ENCODE measurements at regions not wholly inside any gene's neighbourhood (a gene's known extent, or its start where the extent isn't known, plus 50 kb on each side); places are given as distances from the start of the nearest gene placed in this dataset.

DNA sequence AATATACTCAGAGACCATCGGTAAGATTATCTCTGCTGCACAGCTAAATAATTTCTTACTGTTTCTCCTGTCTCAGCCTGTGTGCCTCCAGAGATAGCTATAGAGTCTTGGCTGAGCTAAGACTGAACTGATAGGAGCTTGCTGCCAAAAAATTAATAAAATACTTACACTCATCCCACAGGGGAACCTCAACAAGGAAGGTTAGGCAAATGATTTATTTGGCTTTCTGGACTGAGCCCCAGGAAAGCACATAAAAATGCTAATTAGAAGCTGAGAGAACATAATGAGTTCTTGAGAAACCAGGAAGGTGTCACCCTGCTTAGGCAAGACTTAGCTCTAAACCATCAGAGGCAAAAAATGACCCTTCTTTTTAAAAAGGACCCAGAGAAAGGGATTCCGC lies 534.5 kb downstream of the TNS3 start:
- no peaks in the 10 kb centered on the region for H3K79me2 ChIP-seq (replicated peaks; ENCODE audit: insufficient read depth)
- peak overlapping the region; percentile 29; the same call in 1 of the 2 replicates for H2AFZ ChIP-seq
- H3K36me3 ChIP-seq (ENCODE audit: insufficient read depth) = no peaks in the 10 kb centered on the region
- H3K4me2 ChIP-seq = no peak overlapping the region
- no peak overlapping the region for H3K4me3 ChIP-seq
- no peak for DNase-seq (ENCODE audit: low spot score)
- H3K9me2 ChIP-seq (ENCODE audit: insufficient read depth) = 0 out of 2 replicates have a peak, but pooled peaks cover 2% of the 10 kb centered on the region
- Mint-ChIP-seq H3K27me3 (ENCODE audit: insufficient read depth, low read depth, poor library complexity) (peaks cover 1% of the 10 kb centered on the region), H3K27ac (no peak overlapping the region), H3K9me3 (no peaks in the 10 kb centered on the region), H3K36me3 (ENCODE audit: low read depth) (no peaks in the 10 kb centered on the region), H3K4me1 (peaks cover 13% of the 10 kb centered on the region; the same call in 2 of the 3 replicates), H3K4me3 (no peak overlapping the region)
- 0 out of 2 replicates have a peak, but pooled peaks cover 3% of the 10 kb centered on the region for H3K4me1 ChIP-seq (ENCODE audit: insufficient read depth)
- H3K27me3 ChIP-seq (ENCODE audit: insufficient read depth) = no peaks in the 10 kb centered on the region
- H4K20me1 ChIP-seq (replicated peaks; ENCODE audit: insufficient read depth) = no peaks in the 10 kb centered on the region
- TF ChIP-seq JUNB (IDR thresholded peaks at IDR 0.05; ENCODE audit: unreplicated experiment) = no peak
- no peak for TF ChIP-seq CREB1 (CRISPR knock-in tag; IDR thresholded peaks at IDR 0.05; ENCODE audit: low read depth)
- TF ChIP-seq REST (IDR thresholded peaks at IDR 0.05; ENCODE audit: unreplicated experiment) = no peak
- no peak for TF ChIP-seq STAT1 (IDR thresholded peaks at IDR 0.05; ENCODE audit: unreplicated experiment)
- no peak for TF ChIP-seq NANOG (IDR thresholded peaks at IDR 0.05; ENCODE audit: borderline replicate concordance)
- TF ChIP-seq, protein P1, sequence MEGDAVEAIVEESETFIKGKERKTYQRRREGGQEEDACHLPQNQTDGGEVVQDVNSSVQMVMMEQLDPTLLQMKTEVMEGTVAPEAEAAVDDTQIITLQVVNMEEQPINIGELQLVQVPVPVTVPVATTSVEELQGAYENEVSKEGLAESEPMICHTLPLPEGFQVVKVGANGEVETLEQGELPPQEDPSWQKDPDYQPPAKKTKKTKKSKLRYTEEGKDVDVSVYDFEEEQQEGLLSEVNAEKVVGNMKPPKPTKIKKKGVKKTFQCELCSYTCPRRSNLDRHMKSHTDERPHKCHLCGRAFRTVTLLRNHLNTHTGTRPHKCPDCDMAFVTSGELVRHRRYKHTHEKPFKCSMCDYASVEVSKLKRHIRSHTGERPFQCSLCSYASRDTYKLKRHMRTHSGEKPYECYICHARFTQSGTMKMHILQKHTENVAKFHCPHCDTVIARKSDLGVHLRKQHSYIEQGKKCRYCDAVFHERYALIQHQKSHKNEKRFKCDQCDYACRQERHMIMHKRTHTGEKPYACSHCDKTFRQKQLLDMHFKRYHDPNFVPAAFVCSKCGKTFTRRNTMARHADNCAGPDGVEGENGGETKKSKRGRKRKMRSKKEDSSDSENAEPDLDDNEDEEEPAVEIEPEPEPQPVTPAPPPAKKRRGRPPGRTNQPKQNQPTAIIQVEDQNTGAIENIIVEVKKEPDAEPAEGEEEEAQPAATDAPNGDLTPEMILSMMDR (conservative IDR thresholded peaks at IDR 0.05; ENCODE audit: low read depth in 2 of 2) = no peak
- TF ChIP-seq EZH2phosphoT487 (IDR thresholded peaks at IDR 0.05; ENCODE audit: unreplicated experiment) = no peak
- no peak for TF ChIP-seq ZNF114 (CRISPR knock-in tag; IDR thresholded peaks at IDR 0.05)
- no peak for TF ChIP-seq ZNF462 (CRISPR knock-in tag; IDR thresholded peaks at IDR 0.05)
- TF ChIP-seq EZH2 (IDR thresholded peaks at IDR 0.05; ENCODE audit: low read depth, unreplicated experiment) = no peak
- TF ChIP-seq ZNF331 (CRISPR knock-in tag; IDR thresholded peaks at IDR 0.05; ENCODE audit: low read depth) = no peak
- TF ChIP-seq POLR2AphosphoS5 (IDR thresholded peaks at IDR 0.05; ENCODE audit: low read depth) = no peak
- TF ChIP-seq, protein P2, sequence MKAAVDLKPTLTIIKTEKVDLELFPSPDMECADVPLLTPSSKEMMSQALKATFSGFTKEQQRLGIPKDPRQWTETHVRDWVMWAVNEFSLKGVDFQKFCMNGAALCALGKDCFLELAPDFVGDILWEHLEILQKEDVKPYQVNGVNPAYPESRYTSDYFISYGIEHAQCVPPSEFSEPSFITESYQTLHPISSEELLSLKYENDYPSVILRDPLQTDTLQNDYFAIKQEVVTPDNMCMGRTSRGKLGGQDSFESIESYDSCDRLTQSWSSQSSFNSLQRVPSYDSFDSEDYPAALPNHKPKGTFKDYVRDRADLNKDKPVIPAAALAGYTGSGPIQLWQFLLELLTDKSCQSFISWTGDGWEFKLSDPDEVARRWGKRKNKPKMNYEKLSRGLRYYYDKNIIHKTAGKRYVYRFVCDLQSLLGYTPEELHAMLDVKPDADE (IDR thresholded peaks at IDR 0.05) = no peak
- ATAC-seq = no peak
- no peak overlapping the region for H3K27ac ChIP-seq (ENCODE audit: low read depth)
- no peaks in the 10 kb centered on the region for H3F3A ChIP-seq (replicated peaks; ENCODE audit: low read depth)
